B cell (primary cell): ENCODE measurements at regions not wholly inside any gene's neighbourhood (a gene's known extent, or its start where the extent isn't known, plus 50 kb on each side); places are given as distances from the start of the nearest gene placed in this dataset.

Experiments
- ATAC-seq: fragments of 200-7000 bp; cut with Tn5 transposase; one replicate; pipeline ENCODE4 v1.10.0; 2021; ENCODE audit warnings: low read depth, mild to moderate bottlenecking, moderate number of reproducible peaks, moderate library complexity
- CTCF ChIA-PET: fragments of 350-600 bp; sonication (Branson Sonifier 250); formaldehyde crosslinking; loops from one replicate; lab custom pipeline; 2021; ENCODE audit warnings: antibody characterized with exemption, inconsistent platforms; lab: Charles Lee
- POLR2A ChIA-PET: fragments of 350-600 bp; sonication (Branson Sonifier 250); formaldehyde crosslinking; loops from one replicate; lab custom pipeline; 2021; ENCODE audit warnings: antibody characterized with exemption; lab: Charles Lee
- DNase-seq: peaks from one replicate; pipeline ENCODE4 v3.0.0; 2013
- H2AFZ ChIP-seq: 2 replicates; pipeline ENCODE4 v1.6.1; 2012; ENCODE audit warnings: mild to moderate bottlenecking, low read depth, low read length; ENCODE audit not compliant: insufficient read depth, poor library complexity, severe bottlenecking
- H3K27ac ChIP-seq, 2 donors: 1 replicate in 1 of 2; 2 replicates in 1 of 2; pipeline ENCODE4 v1.5.1; 2012 to 2013; ENCODE audit warnings: low read length in 2 of 2, mild to moderate bottlenecking in 2 of 2, moderate library complexity in 1 of 2
- H3K27me3 ChIP-seq, 4 experiments: fragments of 200-600 bp in 1 of 4; sonication (generic) in 1 of 4; replicated peaks in 1 of 4; 1 replicate in 2 of 4; 2 replicates in 2 of 4; pipeline versions ENCODE4 v1.6.1 to v1.7.0; 2013 to 2016; ENCODE audit warnings: low read length in 3 of 4, mild to moderate bottlenecking in 2 of 4, mixed read lengths in 1 of 4, moderate library complexity in 1 of 4; ENCODE audit not compliant: insufficient read depth in 4 of 4, control insufficient read depth in 3 of 4; ENCODE audit errors: control extremely low read depth in 1 of 4
- H3K36me3 ChIP-seq, 2 experiments: replicated peaks in 1 of 2; 1 replicate in 1 of 2; 2 replicates in 1 of 2; pipeline versions ENCODE4 v1.6.1 to v1.7.1; 2013; ENCODE audit warnings: low read length in 1 of 2; ENCODE audit not compliant: insufficient read depth in 2 of 2, control insufficient read depth in 1 of 2; ENCODE audit errors: control extremely low read depth in 1 of 2, extremely low read depth in 1 of 2
- H3K4me1 ChIP-seq, 2 donors: fragments of 200-600 bp in 1 of 2; sonication (generic) in 1 of 2; 1 replicate in 1 of 2; 2 replicates in 1 of 2; pipeline versions ENCODE4 v1.5.1 to v1.6.1; 2013 to 2017; ENCODE audit warnings: low read length in 2 of 2; ENCODE audit not compliant: control insufficient read depth in 2 of 2, insufficient read depth in 2 of 2
- H3K4me2 ChIP-seq: replicated peaks from 2 replicates; pipeline ENCODE3; 2012; ENCODE audit warnings: mild to moderate bottlenecking, low read depth, low read length; ENCODE audit not compliant: poor library complexity, severe bottlenecking
- H3K4me3 ChIP-seq, 5 experiments: fragments of 200-600 bp in 1 of 5; sonication (generic) in 1 of 5; 1 replicate in 3 of 5; 2 replicates in 2 of 5; pipeline versions ENCODE4 v1.5.1 to v1.7.0; 2011 to 2016; ENCODE audit warnings: low read length in 4 of 5, mild to moderate bottlenecking in 4 of 5, low read depth in 2 of 5, control low read depth in 1 of 5, moderate library complexity in 1 of 5; ENCODE audit not compliant: insufficient read depth in 1 of 5; ENCODE audit errors: control extremely low read depth in 1 of 5, extremely low read depth in 1 of 5
- H3K79me2 ChIP-seq: fragments of 200-600 bp; sonication (generic); one replicate; pipeline ENCODE4 v1.6.0; 2016; ENCODE audit warnings: low read length; ENCODE audit not compliant: control insufficient read depth, insufficient read depth
- H3K9ac ChIP-seq: fragments of 200-600 bp; sonication (generic); 2 replicates; pipeline ENCODE4 v1.6.1; 2017; ENCODE audit warnings: mild to moderate bottlenecking, low read length, moderate library complexity
- H3K9me3 ChIP-seq, 3 donors: one replicate each; pipeline versions ENCODE4 v1.6.1 to v1.7.1; 2013; ENCODE audit warnings: low read length in 2 of 3; ENCODE audit not compliant: control insufficient read depth in 2 of 3, insufficient read depth in 1 of 3; ENCODE audit errors: control extremely low read depth in 1 of 3
- H4K20me1 ChIP-seq: 2 replicates; pipeline ENCODE4 v1.6.0; 2012; ENCODE audit warnings: mild to moderate bottlenecking, low read length; ENCODE audit not compliant: insufficient read depth, control insufficient read depth, poor library complexity, severe bottlenecking
- H3K27ac Mint-ChIP-seq: one replicate; pipeline ENCODE4 v1.8.0; 2021; ENCODE audit warnings: mixed read lengths
- H3K27me3 Mint-ChIP-seq: one replicate; pipeline ENCODE4 v1.8.0; 2021; ENCODE audit warnings: mixed read lengths
- H3K4me1 Mint-ChIP-seq: one replicate; pipeline ENCODE4 v1.8.0; 2021; ENCODE audit warnings: mixed read lengths
- H3K4me3 Mint-ChIP-seq: one replicate; pipeline ENCODE4 v1.8.0; 2021; ENCODE audit warnings: mixed read lengths
- H3K9me3 Mint-ChIP-seq: one replicate; pipeline ENCODE4 v1.8.0; 2022; ENCODE audit warnings: mixed read lengths; ENCODE audit not compliant: insufficient read depth
- EZH2 ChIP-seq: IDR thresholded peaks from 2 replicates; pipeline ENCODE4 v1.6.1; 2012; ENCODE audit warnings: borderline replicate concordance, low read depth, mild to moderate bottlenecking, moderate library complexity, low read length; ENCODE audit not compliant: insufficient read depth, poor library complexity, severe bottlenecking
- WGBS: methylation state at CpG from one replicate; pipeline ENCODE4 v1.1.5; 2013; ENCODE audit warnings: missing lambda C conversion rate; ENCODE audit not compliant: insufficient coverage; 5-methylcytosine and 5-hydroxymethylcytosine counted together
- intact Hi-C: fragments of 100-400 bp; cut with micrococcal nuclease; formaldehyde crosslinking; loops from one replicate; pipeline ENCODE4 v1.10.0; 2022
- TF ChIP-seq, protein P1 (sequence below): fragments of 200-600 bp; IDR thresholded peaks from one replicate; pipeline ENCODE4 v1.8.0; 2022; ENCODE audit warnings: antibody characterized with exemption, mild to moderate bottlenecking

DNA sequence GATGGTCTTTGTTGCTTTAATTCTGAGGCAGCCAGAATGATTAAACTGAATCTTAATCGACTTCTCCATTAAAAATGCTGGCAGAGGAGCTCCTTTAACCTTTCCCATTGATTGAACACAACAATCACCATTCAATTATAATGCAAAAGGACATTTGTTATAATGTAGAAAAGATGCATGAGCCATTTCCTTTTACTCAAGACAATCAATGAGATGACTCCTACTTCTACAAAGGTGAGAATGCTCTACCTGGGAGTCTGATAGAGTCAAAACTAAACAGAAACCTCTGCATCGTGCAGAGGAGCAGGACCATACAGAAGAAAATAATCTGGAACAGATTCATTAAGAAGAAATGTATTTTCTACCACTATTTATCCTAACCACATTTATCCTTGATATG lies 253.6 kb upstream of the DACH1 start:
- no peaks in the 10 kb centered on the region for H3K4me1 Mint-ChIP-seq
- intact Hi-C loops: no loop called here
- Histone ChIP-seq H3K4me1 (no peaks in the 10 kb centered on the region), H3K9me3 (peaks cover 0 to 1% (median 0%) of the 10 kb centered on the region in 3 donors), H3K4me2 (no peak overlapping the region), H2AFZ (no peak overlapping the region), H3K36me3 (no peaks in the 10 kb centered on the region), H3K27ac (no peak overlapping the region), H3K9ac (no peak overlapping the region), H3K27me3 (no peaks in the 10 kb centered on the region), H4K20me1 (no peaks in the 10 kb centered on the region), H3K79me2 (no peaks in the 10 kb centered on the region), H3K4me3 (no peak overlapping the region)
- no peak overlapping the region for H3K4me3 Mint-ChIP-seq
- peaks cover 6% of the 10 kb centered on the region for H3K9me3 Mint-ChIP-seq
- H3K27me3 Mint-ChIP-seq: no peaks in the 10 kb centered on the region
- TF ChIP-seq, protein P1, sequence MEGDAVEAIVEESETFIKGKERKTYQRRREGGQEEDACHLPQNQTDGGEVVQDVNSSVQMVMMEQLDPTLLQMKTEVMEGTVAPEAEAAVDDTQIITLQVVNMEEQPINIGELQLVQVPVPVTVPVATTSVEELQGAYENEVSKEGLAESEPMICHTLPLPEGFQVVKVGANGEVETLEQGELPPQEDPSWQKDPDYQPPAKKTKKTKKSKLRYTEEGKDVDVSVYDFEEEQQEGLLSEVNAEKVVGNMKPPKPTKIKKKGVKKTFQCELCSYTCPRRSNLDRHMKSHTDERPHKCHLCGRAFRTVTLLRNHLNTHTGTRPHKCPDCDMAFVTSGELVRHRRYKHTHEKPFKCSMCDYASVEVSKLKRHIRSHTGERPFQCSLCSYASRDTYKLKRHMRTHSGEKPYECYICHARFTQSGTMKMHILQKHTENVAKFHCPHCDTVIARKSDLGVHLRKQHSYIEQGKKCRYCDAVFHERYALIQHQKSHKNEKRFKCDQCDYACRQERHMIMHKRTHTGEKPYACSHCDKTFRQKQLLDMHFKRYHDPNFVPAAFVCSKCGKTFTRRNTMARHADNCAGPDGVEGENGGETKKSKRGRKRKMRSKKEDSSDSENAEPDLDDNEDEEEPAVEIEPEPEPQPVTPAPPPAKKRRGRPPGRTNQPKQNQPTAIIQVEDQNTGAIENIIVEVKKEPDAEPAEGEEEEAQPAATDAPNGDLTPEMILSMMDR: no peak
- no peak for TF ChIP-seq EZH2
- ATAC-seq: no peak
- no peak for DNase-seq
- no CpG with 5 or more reads among the region's 2 CpGs for WGBS
- CTCF ChIA-PET: no interaction called here
- H3K27ac Mint-ChIP-seq: no peak overlapping the region
- POLR2A ChIA-PET: no interaction called here

DNA sequence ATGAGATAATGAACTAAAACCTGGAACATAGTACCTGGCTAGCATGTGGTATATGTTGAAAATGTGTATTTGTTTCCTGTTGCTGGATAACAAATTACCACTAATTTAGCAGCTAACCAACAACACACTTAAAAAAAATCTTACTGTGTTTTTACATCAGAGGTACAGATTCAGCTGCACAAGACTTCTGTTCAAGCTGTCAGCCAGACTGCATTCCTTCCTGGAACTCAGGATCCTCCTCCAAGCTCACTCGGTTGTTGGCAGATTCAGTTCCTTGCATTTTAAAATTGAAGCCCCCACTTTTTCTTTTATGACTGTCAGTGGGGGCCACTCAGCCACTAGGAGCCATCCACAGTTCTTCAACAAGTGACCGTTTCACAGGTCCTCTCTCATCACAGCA lies 246.9 kb upstream of the DACH1 start:
- H3K4me1 ChIP-seq: no peaks in the 10 kb centered on the region
- H3K4me3 ChIP-seq: no peak overlapping the region
- H3K9ac ChIP-seq: no peak overlapping the region
- H3K27me3 ChIP-seq: no peaks in the 10 kb centered on the region
- no peaks in the 10 kb centered on the region for H3K4me1 Mint-ChIP-seq
- 83% methylated on average over 1 of the region's 2 CpGs for WGBS
- POLR2A ChIA-PET: no interaction called here
- H3K4me2 ChIP-seq: no peak overlapping the region
- H3K36me3 ChIP-seq: no peaks in the 10 kb centered on the region
- H3K27ac ChIP-seq: no peak overlapping the region
- no peaks in the 10 kb centered on the region for H3K79me2 ChIP-seq
- H3K27ac Mint-ChIP-seq: no peak overlapping the region
- H3K4me3 Mint-ChIP-seq: no peak overlapping the region
- no peak overlapping the region for H2AFZ ChIP-seq
- no peaks in the 10 kb centered on the region for H3K9me3 ChIP-seq
- CTCF ChIA-PET: no interaction called here
- TF ChIP-seq, protein P1: no peak
- no peak for TF ChIP-seq EZH2
- H4K20me1 ChIP-seq: no peaks in the 10 kb centered on the region
- intact Hi-C loops: no loop called here
- H3K9me3 Mint-ChIP-seq: peaks cover 3% of the 10 kb centered on the region
- no peak for DNase-seq
- no peaks in the 10 kb centered on the region for H3K27me3 Mint-ChIP-seq
- ATAC-seq: no peak
